DOHH2 (cell line): ENCODE measurements at regions not wholly inside any gene's neighbourhood (a gene's known extent, or its start where the extent isn't known, plus 50 kb on each side); places are given as distances from the start of the nearest gene placed in this dataset.

Experiments used
- CTCF ChIP-seq: fragments of 200-600 bp; sonication (generic); IDR thresholded peaks from one replicate; pipeline ENCODE4 v1.5.1; 2014; ENCODE audit warnings: antibody characterized with exemption, mild to moderate bottlenecking, low read depth, low read length; ENCODE audit not compliant: poor library complexity, severe bottlenecking
- EZH2phosphoT487 ChIP-seq: fragments of 200-600 bp; sonication (generic); IDR thresholded peaks from 2 replicates; pipeline ENCODE4 v1.6.1; 2017; ENCODE audit warnings: borderline replicate concordance, mild to moderate bottlenecking, antibody characterized with exemption, low read length, moderate library complexity, mixed read lengths

- TF ChIP-seq EZH2phosphoT487 (no peak), CTCF (no peak)
Measured at GRCh38 chr5:174490728-174491127, 233.7 kb upstream of the MSX2 start.
